Neural cell (in vitro differentiated cells): ENCODE measurements at regions not wholly inside any gene's neighbourhood (a gene's known extent, or its start where the extent isn't known, plus 50 kb on each side); places are given as distances from the start of the nearest gene placed in this dataset.

Experiments
- H2AFZ ChIP-seq: fragments of 200-600, 300-800 bp; sonication (generic), shearing (Covaris generic); 2 replicates; pipeline ENCODE4 v1.6.0; 2014; ENCODE audit warnings: low read depth, mild to moderate bottlenecking, antibody characterized with exemption, low read length, moderate library complexity
- H3F3A ChIP-seq: fragments of 200-600 bp; shearing (Covaris generic); 2 replicates; pipeline ENCODE4 v1.6.1; 2016; ENCODE audit warnings: mild to moderate bottlenecking, moderate library complexity, mixed read lengths, antibody characterized with exemption, low read length; ENCODE audit not compliant: insufficient read depth, poor library complexity, severe bottlenecking
- H3K27ac ChIP-seq: fragments of 200-600, 300-800 bp; sonication (generic), shearing (Covaris generic); 2 replicates; pipeline ENCODE4 v1.5.1; 2014; ENCODE audit warnings: mild to moderate bottlenecking, low read length, moderate library complexity
- H3K27me3 ChIP-seq: fragments of 300-800, 200-600 bp; sonication (generic), shearing (Covaris generic); 2 replicates; pipeline ENCODE4 v1.6.0; 2014; ENCODE audit warnings: mild to moderate bottlenecking, low read depth, low read length, moderate library complexity; ENCODE audit not compliant: insufficient read depth
- H3K36me3 ChIP-seq: fragments of 300-800, 200-600 bp; sonication (generic), shearing (Covaris generic); 2 replicates; pipeline ENCODE4 v1.5.1; 2014; ENCODE audit warnings: mild to moderate bottlenecking, antibody characterized with exemption, low read length, moderate library complexity; ENCODE audit not compliant: insufficient read depth
- H3K4me2 ChIP-seq: fragments of 300-800, 200-600 bp; sonication (generic), shearing (Covaris generic); 2 replicates; pipeline ENCODE4 v1.6.0; 2014; ENCODE audit warnings: mild to moderate bottlenecking, low read length
- H3K4me3 ChIP-seq: fragments of 300-800, 200-600 bp; sonication (generic), shearing (Covaris generic); 2 replicates; pipeline ENCODE4 v1.5.1; 2014; ENCODE audit warnings: mild to moderate bottlenecking, low read length, moderate library complexity
- H3K79me2 ChIP-seq: fragments of 200-600 bp; shearing (Covaris generic); replicated peaks from 2 replicates; pipeline ENCODE4 v1.6.0; 2014; ENCODE audit warnings: mild to moderate bottlenecking, low read length, moderate library complexity; ENCODE audit not compliant: insufficient read depth
- H3K9ac ChIP-seq: fragments of 300-800, 200-600 bp; sonication (generic), shearing (Covaris generic); 2 replicates; pipeline ENCODE4 v1.6.1; 2016; ENCODE audit warnings: mild to moderate bottlenecking, low read length, mixed read lengths
- H3K9me2 ChIP-seq: fragments of 200-600 bp; shearing (Covaris generic); 2 replicates; pipeline ENCODE4 v1.6.1; 2016; ENCODE audit warnings: mild to moderate bottlenecking, low read length, mixed read lengths; ENCODE audit not compliant: insufficient read depth
- H3K9me3 ChIP-seq: fragments of 200-600, 300-800 bp; sonication (generic), shearing (Covaris generic); 2 replicates; pipeline ENCODE4 v1.6.1; 2016; ENCODE audit warnings: mild to moderate bottlenecking, mixed run types, low read length, moderate library complexity, mixed read lengths
- H4K20me1 ChIP-seq: fragments of 200-600 bp; shearing (Covaris generic); 2 replicates; pipeline ENCODE4 v1.6.1; 2016; ENCODE audit warnings: mild to moderate bottlenecking, mixed run types; ENCODE audit not compliant: insufficient read depth
- CTCF ChIP-seq: fragments of 450-650 bp; IDR thresholded peaks from 2 replicates; pipeline ENCODE4 v1.5.1; 2014; ENCODE audit warnings: antibody characterized with exemption, mild to moderate bottlenecking, moderate library complexity; ENCODE audit not compliant: poor library complexity, severe bottlenecking
- EP300 ChIP-seq: fragments of 450-650 bp; conservative IDR thresholded peaks from 2 replicates; pipeline ENCODE4 v1.6.1; 2014; ENCODE audit warnings: antibody characterized with exemption, mild to moderate bottlenecking, moderate library complexity; ENCODE audit not compliant: poor library complexity, severe bottlenecking
- EZH2 ChIP-seq: fragments of 200-600, 300-800 bp; shearing (Covaris generic), sonication (generic); IDR thresholded peaks from 2 replicates; pipeline ENCODE4 v1.6.1; 2014; ENCODE audit warnings: antibody characterized with exemption, low read length, borderline replicate concordance, mild to moderate bottlenecking; ENCODE audit not compliant: insufficient read depth, poor library complexity, severe bottlenecking
- MXI1 ChIP-seq: fragments of 450-650 bp; conservative IDR thresholded peaks from 2 replicates; pipeline ENCODE4 v1.6.1; 2014; ENCODE audit warnings: antibody characterized with exemption, mild to moderate bottlenecking; ENCODE audit not compliant: poor library complexity, severe bottlenecking
- POLR2AphosphoS5 ChIP-seq: IDR thresholded peaks from 2 replicates; pipeline ENCODE4 v1.6.1; 2012
- RAD21 ChIP-seq: fragments of 450-650 bp; conservative IDR thresholded peaks from 2 replicates; pipeline ENCODE4 v1.6.1; 2014; ENCODE audit warnings: antibody characterized with exemption, mild to moderate bottlenecking, moderate library complexity
- SMC3 ChIP-seq: fragments of 450-650 bp; conservative IDR thresholded peaks from 2 replicates; pipeline ENCODE4 v1.6.1; 2014; ENCODE audit warnings: antibody characterized with exemption, mild to moderate bottlenecking, moderate library complexity; ENCODE audit not compliant: poor library complexity
- TAF1 ChIP-seq: IDR thresholded peaks from 2 replicates; pipeline ENCODE4 v1.6.1; 2012; ENCODE audit warnings: low read depth
- TF ChIP-seq, protein P1 (sequence below): IDR thresholded peaks from 2 replicates; pipeline ENCODE4 v1.6.1; 2012; ENCODE audit warnings: borderline replicate concordance

GRCh38 chr4:128387600-128388351, 100.2 kb upstream of the PGRMC2 start:
- H3K79me2 ChIP-seq, result no peaks in the 10 kb centered on the region
- no peaks in the 10 kb centered on the region for H3K9me3 ChIP-seq
- no peak overlapping the region for H3K9ac ChIP-seq
- no peak for TF ChIP-seq EP300
- H3K9me2 ChIP-seq, result no peaks in the 10 kb centered on the region
- no peak overlapping the region for H2AFZ ChIP-seq
- H3K36me3 ChIP-seq, result no peaks in the 10 kb centered on the region
- no peaks in the 10 kb centered on the region for H4K20me1 ChIP-seq
- no peaks in the 10 kb centered on the region for H3K27me3 ChIP-seq
- no peak overlapping the region for H3K27ac ChIP-seq
- H3F3A ChIP-seq, result no peaks in the 10 kb centered on the region
- no peak overlapping the region for H3K4me3 ChIP-seq
- H3K4me2 ChIP-seq, result no peak overlapping the region

GRCh38 chr4:128386761-128387599, 99.4 kb upstream of the PGRMC2 start:
- no peaks in the 10 kb centered on the region for H3K79me2 ChIP-seq
- no peaks in the 10 kb centered on the region for H3K9me2 ChIP-seq
- no peak for TF ChIP-seq EP300
- no peak for TF ChIP-seq SMC3
- TF ChIP-seq TAF1, result no peak
- no peak for TF ChIP-seq POLR2AphosphoS5
- no peak overlapping the region for H3K4me2 ChIP-seq
- H3K4me3 ChIP-seq, result no peak overlapping the region
- no peaks in the 10 kb centered on the region for H3K27me3 ChIP-seq
- no peak overlapping the region for H3K27ac ChIP-seq
- no peaks in the 10 kb centered on the region for H3F3A ChIP-seq
- no peak overlapping the region for H2AFZ ChIP-seq
- H3K9ac ChIP-seq, result no peak overlapping the region
- no peaks in the 10 kb centered on the region for H4K20me1 ChIP-seq
- no peaks in the 10 kb centered on the region for H3K36me3 ChIP-seq
- no peaks in the 10 kb centered on the region for H3K9me3 ChIP-seq

GRCh38 chr4:128385683-128386304, 98.2 kb upstream of the PGRMC2 start:
- H3K27ac ChIP-seq, result no peak overlapping the region
- no peaks in the 10 kb centered on the region for H4K20me1 ChIP-seq
- H3K27me3 ChIP-seq, result no peaks in the 10 kb centered on the region
- no peak overlapping the region for H3K9ac ChIP-seq
- H3F3A ChIP-seq, result no peaks in the 10 kb centered on the region
- no peaks in the 10 kb centered on the region for H3K36me3 ChIP-seq
- no peak overlapping the region for H3K4me2 ChIP-seq
- no peaks in the 10 kb centered on the region for H3K9me3 ChIP-seq
- no peaks in the 10 kb centered on the region for H3K79me2 ChIP-seq
- no peak for TF ChIP-seq CTCF
- no peak for TF ChIP-seq EP300
- TF ChIP-seq RAD21, result no peak
- TF ChIP-seq, protein P1, sequence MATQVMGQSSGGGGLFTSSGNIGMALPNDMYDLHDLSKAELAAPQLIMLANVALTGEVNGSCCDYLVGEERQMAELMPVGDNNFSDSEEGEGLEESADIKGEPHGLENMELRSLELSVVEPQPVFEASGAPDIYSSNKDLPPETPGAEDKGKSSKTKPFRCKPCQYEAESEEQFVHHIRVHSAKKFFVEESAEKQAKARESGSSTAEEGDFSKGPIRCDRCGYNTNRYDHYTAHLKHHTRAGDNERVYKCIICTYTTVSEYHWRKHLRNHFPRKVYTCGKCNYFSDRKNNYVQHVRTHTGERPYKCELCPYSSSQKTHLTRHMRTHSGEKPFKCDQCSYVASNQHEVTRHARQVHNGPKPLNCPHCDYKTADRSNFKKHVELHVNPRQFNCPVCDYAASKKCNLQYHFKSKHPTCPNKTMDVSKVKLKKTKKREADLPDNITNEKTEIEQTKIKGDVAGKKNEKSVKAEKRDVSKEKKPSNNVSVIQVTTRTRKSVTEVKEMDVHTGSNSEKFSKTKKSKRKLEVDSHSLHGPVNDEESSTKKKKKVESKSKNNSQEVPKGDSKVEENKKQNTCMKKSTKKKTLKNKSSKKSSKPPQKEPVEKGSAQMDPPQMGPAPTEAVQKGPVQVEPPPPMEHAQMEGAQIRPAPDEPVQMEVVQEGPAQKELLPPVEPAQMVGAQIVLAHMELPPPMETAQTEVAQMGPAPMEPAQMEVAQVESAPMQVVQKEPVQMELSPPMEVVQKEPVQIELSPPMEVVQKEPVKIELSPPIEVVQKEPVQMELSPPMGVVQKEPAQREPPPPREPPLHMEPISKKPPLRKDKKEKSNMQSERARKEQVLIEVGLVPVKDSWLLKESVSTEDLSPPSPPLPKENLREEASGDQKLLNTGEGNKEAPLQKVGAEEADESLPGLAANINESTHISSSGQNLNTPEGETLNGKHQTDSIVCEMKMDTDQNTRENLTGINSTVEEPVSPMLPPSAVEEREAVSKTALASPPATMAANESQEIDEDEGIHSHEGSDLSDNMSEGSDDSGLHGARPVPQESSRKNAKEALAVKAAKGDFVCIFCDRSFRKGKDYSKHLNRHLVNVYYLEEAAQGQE, result no peak
- TF ChIP-seq MXI1, result no peak
- TF ChIP-seq TAF1, result no peak
- TF ChIP-seq EZH2, result no peak
- no peak for TF ChIP-seq POLR2AphosphoS5
- TF ChIP-seq SMC3, result no peak
- no peaks in the 10 kb centered on the region for H3K9me2 ChIP-seq
- H2AFZ ChIP-seq, result no peak overlapping the region
- H3K4me3 ChIP-seq, result no peak overlapping the region
